ENCODE measurements at regions not wholly inside any gene's neighbourhood (a gene's known extent, or its start where the extent isn't known, plus 50 kb on each side); places are given as distances from the start of the nearest gene placed in this dataset.
"Not testable (repeated sequence)": the region's sequence is repeated elsewhere in the genome, so short reads cannot be mapped to it uniquely, and the experiment has no call there.

DNA sequence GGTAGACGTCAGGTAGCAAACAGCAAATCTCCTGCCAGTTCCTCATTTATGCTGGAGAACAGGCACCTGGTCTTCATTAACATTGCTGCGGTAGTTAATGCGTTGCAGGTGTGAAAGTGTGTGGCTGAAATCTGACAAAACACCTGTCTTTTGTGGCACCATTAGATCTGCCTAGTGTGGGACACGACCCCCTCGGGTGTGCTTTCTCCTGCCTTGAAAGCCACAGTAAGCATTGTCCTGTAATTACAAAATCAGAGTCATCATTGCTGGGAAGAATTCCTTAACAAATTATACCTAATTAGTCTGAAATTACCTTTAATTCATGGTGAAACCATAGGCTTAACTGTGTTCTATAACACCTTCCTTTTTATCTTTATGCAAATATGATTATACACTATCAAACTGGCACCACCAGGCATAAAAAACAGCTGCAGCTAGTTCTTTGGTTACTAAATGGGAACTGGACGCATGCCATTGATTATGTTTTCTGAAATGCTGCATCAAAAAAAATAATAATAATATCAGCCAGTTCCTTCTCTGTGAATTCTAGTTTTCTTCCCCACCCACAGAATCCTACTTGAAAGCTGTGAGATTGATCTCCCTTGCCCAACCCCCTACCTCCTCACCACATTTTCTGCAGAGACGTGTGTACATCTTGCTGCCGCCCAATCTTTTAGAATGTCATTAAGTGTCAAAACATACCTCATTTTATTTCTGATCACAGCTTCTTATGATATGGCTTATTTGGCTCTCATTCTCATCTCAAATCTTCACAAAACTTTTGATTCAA, 374.0 kb downstream of the NFIB start:
- no peak for DNase-seq

DNA sequence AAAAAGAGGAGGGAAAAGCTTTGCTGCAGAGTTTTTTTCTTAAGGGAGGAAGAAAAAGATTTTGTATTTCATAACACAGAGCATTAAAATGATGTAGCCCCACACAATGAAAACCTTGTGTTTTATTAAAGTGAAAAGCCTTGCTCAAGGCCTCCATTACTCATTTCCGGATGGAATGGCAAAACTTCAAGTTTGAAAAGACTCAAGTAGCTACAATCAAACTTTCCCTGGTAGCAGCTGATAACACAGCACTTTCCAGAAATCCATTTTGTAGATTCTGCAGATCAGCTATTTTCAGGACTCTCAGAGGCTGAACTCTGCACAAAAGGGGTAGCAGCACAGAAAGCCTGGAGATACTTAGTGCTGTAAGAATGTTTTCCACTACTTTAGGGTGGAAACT, 374.8 kb downstream of the NFIB start:
- no peak for DNase-seq

DNA sequence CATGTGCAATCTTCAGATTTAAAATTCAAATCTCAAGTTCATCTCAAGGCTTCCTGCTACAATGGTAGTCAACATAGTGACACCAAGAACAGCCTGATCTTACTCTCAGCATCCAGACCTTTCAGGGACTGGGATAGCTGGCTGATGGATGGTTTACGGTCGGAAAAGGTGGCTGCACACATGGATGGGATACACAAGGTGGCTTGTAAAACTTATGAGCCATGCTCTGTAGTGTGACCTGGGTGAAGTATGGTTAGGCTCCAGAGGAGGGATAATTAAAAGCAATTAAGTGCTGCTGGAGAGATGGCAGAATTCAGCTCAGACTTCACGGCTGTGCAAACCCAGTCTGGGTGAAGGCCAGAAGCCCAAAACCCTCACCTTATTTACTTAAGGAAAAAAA, 379.5 kb downstream of the NFIB start:
- DNase-seq, result no peak

DNA sequence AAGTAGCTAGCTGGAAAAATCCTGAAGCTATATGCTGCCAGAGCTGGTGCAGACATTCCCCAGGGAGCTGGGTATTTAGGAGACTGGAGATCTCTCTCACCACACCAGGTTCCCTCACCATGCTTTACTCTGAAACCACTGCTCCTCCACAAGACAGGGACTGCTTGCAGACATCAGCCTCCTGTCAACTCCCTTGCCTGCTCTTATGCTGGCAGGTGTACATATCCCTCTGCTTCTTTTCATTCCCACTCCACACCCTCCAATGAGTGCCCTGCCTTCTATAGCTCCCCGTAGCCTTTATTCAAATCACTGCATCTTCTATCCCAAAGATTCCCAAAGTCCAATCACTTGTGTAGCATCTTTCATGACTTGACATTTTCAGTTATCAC, 380.7 kb downstream of the NFIB start:
- DNase-seq, result no peak

DNA sequence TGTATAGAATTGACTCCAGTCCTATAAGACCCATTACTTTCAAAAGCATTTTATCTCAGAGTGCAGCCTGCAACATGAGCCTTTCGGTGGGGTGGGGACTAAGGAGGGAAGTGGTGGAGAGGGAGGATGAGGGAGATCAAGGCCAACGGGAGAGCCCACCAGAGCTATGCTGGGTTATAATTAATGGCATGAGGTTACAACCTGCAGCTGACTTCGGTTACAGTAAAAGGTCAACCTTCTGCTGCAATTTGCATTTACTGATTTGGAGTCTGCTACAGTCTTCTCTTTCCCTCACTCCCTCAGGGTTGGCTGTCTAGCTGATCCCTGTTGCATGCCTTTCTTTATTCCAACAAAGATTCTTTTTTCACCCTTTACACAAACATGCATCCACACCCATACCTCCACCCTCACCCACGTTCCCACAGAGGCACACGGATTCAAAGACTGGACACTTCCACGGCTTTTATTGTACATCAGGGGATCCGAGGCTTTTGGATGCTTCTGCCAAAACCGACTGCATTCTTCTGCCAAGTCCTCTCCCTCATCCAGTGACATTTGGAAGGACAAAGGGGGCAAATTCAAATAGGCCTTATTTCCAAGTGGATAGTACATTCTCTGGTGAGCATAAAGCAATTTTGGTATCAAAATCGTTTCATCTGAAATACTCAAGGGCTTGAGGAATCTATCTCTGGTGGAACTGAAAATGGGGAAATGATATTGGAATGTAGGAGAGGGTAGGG, 381.2 kb downstream of the NFIB start:
- no peak for DNase-seq

DNA sequence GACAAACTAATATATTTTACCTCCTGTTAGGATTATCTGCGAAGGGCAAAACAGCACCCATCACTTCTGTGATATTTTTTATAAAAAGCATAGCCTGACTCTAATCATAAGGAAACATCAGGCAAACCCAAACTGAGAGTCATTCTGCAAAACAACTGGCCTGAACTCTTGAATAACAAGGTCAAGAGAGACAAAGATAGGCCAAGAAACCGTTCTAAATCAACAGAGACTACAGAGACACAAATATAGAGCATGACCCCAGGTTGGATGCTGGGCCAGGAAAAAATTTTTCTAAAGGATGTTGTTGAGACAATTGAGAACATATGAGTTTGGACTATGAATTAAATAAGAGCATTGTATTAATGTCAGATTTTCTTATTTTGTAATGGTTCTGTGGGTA, 384.9 kb downstream of the NFIB start:
- no peak for DNase-seq

DNA sequence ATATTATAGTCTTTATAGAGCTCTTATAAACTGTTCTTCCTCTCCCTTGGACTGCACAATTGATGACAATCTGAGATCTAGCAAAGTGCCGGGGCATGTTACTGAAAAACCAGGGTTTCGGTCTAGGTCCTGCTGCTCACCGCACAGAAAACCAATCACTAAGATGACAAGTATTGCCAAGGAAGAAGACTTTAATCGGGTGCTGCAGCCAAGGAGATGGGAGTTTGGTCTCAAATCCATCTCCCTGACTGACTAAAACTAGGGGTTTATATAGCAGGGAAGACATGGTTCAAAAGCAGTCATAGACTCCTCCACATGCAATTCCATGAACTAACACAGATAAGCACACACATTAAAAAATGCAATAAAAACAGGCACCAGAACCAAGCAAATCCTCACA, 390.6 kb downstream of the NFIB start:
- DNase-seq, result no peak

DNA sequence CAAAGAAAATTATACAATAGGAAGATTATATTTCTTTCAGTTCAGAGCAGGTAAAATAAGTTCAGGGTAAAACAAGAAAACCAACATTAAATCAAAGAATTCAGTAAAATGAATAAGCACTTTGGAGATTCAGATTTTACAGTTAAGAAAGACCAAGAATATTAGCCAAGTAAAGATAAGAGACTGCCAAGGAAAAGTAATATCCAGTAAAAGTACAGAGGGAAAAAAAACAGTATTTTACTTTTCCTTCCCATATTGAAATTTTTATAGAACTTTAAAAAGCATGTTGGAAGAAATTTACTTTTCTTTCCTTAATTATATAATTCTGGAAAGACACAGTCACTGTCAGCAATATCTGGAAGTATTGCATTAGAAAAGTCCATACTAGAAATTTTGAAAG, 393.4 kb downstream of the NFIB start:
- DNase-seq, result no peak

DNA sequence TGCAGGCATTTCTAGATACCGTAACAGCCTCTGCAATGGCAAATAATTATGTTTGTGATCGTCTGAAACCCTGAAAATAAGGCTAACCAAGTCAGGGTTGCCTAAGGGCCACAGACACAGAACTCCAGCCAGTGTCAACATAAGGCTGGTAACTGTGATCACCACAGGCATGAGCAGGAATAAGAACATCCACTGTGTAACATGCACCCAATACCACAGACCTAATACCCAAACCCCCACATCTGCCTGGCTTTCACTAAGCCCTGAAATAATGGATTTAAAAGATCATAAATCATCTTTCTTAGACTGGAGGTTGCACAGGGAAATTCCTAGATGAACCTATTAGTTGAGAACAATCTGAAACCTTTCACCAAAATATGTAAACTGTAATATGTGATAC, 394.5 kb downstream of the NFIB start:
- DNase-seq, result no peak

DNA sequence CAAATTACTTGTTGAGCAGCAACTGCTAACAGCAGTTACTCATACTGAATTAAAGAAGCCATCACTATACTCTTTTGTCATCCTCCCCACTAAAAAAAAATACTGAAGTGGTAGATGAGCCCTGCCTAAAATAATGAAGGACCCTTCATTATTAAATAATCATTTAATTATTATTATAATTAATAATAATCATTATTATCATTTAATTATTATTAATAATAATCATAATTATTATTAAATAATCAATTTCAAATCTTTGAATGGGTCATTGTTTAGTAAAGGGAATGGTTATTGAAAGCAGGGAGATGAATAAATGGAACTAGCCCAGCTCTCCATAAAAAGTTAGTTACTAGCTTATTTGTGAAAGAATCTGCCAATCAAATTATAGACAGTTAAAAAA, 396.4 kb downstream of the NFIB start:
- no peak for DNase-seq

DNA sequence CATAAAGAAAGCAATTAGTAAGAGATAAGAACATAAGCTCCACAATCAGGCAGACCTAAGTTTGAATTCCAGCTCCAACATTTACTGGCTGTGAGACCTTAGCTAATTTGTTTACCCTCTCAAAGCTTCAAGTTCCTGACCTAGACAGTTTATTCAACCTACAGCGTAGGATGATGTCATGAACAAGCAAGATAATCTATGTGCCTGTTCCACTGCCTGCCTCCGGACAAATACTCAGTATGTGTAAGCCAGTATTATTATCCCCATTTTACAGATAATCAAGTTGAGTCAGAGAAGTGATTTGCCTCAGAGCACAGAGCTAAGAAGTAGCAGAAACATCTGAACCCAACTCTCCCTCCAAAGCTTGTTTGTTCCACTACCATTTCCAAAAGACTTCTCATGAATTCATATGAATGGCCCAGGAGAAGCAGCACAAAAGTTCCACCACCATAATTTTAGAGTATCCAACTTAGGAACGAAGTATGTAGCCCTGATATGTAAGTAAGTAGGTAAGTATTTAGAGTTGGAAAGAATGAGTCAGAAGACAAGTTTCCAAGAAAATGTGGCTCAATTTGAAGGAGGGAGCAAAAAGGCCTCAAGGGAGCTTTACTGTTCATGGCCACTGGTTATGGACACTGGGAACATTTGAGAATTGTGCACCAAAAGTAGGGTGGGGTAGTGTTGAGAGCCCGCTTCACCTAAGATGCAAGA, 398.2 kb downstream of the NFIB start:
- no peak for DNase-seq

DNA sequence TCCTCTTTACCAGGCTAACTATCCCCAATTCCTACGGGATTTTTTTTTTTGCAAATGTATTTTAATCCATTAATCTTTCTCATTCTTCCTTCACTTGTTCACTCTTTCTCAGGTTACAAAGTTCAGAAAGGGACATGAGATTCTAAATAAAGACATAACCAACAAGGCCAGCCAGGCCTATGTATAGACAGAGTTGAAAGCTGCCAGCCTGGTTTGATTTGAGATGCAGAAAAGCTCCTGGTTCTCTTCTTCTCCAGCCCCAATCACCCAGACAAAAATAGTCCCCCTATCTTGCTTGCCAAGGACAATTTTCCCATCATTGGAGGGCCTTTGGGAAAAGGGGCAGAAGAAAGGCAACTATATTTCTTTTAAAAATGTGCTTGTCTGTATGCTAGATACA, 398.8 kb downstream of the NFIB start:
- DNase-seq, result no peak

DNA sequence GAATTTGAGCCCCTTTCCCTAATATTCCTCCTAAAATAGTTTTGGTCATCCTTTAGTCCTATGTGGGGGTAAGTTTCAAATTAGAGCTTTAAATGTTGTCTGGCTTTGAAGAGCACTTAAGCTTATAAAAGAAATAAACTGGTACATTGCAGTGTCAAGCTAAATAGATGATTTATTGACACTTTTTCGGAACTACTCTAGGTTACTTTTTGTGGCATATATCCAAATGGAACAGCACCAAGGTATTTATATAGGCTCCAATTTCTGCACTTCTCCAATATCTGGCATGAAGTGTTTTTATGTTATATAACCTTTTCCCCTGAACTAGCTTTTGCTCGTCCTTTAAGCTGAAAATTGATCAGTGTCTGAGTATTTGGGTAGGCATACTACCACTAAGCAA, 402.5 kb downstream of the NFIB start:
- no peak for DNase-seq

DNA sequence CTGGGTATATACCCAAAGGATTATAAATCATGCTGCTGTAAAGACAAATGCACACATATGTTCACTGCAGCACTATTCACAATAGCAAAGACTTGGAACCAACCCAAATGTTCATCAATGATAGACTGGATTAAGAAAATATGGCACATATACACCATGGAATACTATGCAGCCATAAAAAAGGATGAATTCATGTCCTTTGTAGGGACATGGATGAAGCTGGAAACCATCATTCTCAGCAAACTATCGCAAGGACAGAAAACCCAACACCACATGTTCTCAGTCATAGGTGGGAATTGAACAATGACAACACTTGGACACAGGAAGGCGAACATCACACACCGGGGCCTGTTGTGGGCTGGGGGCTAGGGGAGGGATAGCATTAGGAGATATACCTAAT, 406.1 kb downstream of the NFIB start:
- not testable (repeated sequence) for DNase-seq

DNA sequence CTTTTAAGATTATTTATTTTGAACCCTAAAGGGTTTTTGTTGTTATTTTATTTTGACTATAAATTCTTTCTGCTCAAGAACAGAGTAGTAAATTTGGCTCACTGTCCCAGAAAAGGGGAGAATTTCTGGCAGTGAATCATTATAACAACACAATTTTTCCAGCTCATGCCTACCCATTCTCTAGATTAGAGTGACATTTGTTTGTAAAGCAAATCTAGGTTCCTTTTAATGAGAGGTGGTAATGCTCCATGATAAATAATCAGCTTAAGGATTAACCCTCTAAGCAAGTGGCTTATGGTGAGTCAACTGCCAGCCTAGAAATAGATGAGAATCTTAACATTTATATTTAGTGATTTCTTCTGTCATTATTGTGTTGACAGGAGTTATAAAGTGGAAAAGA, 409.2 kb downstream of the NFIB start:
- no peak for DNase-seq

DNA sequence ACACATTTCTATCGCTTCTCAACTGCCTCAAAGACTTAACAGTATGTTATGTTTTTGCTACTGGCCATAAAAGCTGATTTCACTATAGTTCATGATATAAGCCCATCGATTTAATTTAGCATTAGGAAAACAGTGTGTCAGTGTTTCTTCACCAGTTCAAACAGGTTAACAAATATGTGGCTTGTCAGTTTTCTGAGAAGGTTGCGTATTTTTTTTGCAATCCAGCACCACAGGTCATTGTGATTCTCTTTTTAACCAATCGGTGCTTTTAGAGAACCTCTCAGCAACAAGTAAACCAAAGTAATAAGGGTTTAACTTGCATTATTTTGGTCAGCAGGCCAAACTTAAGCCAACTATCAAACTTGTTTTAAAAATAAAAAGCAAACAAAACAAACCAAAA, 409.6 kb downstream of the NFIB start:
- no peak for DNase-seq

DNA sequence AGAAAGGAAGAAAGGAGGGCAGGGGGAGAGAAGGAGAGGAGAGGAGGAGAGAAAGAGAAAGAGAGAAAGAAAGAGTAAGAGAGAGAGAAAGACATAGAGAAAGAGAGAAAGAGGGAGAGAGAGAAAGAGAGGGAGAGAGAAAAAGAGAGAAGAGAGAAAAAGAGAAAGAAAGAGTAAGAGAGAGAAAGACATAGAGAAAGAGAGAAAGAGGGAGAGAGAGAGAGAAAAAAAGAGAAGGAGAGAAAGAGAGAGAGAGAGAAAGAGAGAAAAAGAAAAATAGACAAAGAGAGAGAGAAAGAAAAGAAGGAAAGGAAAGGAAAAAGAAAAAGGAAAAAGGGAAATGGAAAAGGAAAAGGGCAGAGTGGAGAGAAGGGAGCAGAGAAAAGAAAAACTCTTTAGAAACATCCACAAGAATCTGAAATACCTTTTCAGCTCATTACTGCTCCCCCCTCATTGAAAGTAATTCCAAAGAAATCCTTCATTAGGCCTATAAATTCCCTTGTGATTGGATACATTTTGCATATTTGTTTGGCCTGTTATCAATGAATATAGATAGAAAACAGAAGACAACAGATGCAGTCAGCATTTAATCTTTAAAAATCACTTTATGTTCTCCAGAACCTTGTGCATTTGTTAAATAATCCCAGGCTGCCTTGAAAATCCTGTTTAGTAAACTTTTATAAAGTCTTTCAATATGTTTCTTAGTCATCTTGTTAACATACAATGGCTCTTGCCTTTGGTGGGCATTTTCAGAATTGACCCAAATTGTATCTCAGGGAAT, 411.5 kb downstream of the NFIB start:
- no peak for DNase-seq

DNA sequence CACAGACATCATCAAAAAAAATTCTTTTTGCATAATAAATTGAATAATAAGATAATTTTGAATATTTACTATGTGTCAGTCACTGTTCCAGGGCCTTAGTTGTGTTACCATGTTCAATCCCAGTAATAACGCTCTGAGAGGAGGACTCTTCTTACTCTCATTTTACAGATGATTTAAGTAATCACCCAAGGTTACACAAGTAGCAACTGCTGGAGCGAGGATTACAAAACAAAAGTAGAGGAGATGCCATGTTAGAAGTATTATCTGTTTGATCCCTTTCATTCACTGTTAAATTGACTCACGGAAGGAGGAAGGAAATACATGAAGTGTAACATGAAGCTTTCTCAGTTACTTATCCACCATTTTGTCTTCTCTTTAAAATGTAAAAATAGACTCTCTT, 412.8 kb downstream of the NFIB start:
- no peak for DNase-seq

DNA sequence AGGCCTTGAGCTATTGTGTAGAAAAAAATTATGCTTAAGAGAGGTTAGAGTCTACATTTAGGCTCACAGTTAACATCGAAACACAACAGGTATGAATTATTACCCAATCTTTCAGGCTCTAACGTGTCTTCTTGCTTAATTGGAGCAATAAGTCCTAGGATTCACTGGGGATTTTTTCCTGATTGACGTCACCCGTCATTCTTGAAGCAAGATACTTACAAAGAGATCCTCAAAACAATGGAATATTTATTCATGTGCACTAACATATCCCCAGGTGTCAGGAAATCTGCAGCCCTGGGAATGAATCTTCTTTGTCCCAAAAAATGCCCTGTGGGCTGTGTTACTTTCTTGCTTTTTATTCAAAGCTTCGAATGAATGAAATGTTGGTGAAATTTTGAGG, 413.5 kb downstream of the NFIB start:
- no peak for DNase-seq

DNA sequence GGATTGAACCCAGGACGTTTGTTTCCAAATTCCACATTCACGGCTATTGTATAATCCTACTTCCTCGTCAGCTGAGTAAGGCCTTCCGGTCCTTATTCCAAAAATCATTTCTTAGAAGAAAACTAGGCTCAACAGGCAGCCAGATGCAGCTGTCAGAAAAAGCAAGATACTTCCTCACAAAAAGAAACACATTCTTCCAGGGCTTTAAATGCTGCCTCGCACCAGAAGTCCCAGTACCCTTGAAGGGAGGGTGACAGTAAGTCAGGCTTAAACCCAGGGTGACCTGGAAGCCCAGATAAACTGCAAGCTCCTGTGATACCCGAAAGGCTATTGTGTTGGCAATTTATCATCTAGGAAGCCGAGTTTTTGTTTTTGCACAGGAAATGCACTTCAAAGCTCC, 414.0 kb downstream of the NFIB start:
- no peak for DNase-seq

DNA sequence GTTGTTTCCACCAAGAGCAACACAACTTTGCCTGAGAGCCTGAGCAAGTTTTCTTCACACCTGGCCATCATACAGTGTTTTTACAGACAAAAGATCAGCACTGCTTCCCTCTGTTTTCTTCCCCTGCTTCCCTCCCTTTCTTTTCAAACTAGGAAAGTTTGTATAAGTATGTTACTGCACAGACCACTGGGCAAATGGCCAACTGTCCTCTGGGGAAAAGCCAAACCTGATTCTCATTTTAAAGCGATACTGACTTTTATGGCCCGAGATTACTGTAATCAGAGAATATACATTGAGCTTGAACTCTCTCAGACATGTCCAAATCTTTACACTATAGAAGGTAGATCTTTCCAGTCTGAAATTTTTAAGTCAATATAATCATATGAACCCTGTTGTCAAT, 415.0 kb downstream of the NFIB start:
- no peak for DNase-seq

DNA sequence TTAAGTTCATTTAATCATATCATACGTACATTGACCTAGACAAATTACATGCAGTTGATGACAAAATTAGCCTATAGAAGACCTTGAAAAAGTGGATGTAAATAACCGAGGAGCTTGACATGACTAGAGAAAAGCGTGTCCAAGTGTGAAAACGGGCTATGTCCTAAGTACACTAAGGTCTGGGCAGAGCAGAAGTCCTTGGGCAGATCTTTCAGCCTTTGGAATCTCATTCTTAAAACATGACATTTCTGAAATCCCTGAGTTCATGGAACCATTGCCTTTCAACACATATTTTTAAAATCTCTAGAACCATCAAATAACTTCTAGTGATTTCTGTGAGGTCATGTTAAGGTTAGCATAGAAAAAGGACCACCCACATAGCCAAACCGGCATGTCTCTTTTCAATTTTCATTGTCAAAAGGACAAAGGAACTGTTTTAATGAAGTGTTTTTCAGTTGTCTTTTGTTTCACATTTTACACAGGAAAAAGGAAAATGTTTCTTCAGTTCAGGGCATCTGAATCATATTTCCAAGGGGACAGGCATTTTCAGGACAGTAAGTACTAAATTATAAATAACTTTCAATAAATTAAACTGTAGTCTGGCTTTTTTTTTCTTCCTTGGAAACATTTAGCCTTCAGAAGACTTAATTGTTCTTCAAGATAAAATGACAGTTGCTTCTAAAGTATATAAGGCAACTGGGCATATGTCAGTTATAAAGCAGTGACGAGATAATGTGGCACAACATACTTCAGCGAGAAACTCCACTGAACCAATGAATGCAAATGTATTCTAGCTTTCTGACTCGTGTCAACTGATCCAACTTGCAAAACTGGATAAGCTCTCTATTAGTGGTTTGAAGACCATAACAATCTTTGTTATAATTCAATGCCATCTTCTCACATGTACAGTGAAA, 416.8 kb downstream of the NFIB start:
- DNase-seq, result no peak

All from stimulated activated CD4-positive, alpha-beta T cell treated with anti-CD3 and anti-CD28 coated beads, Interleukin-15, amount 100 ng/mL, for 24 hours (primary cell).